Mesenchymal stem cell (in vitro differentiated cells and primary cell): ENCODE measurements at regions not wholly inside any gene's neighbourhood (a gene's known extent, or its start where the extent isn't known, plus 50 kb on each side); places are given as distances from the start of the nearest gene placed in this dataset. TPM values are rescaled to one million over a fixed set of nuclear protein-coding genes. Genes with fewer than 3 reads are reported as not detected.

Experiments used
- small RNA-seq: library from polyadenylated mRNA; stranded (forward); fragments of <200 nt; extraction: miRNeasy Mini kit (QIAGEN cat#:217004); gene quantifications from one replicate; pipeline ENCODE3, GENCODE V24; 2013; ENCODE audit warnings: low read depth

Small RNA genes lying in the stretch of these regions (small RNA-seq; reads per million reads assigned to genes)
- gene RF00156 = not detected
